Hepatocyte (in vitro differentiated cells): ENCODE measurements at regions not wholly inside any gene's neighbourhood (a gene's known extent, or its start where the extent isn't known, plus 50 kb on each side); places are given as distances from the start of the nearest gene placed in this dataset.

Source experiments
- DNase-seq: peaks from one replicate; pipeline ENCODE4 v3.0.0-alpha.2; 2016; ENCODE audit warnings: low spot score
- H2AFZ ChIP-seq: fragments of 200-600 bp; sonication (generic); 2 replicates; pipeline ENCODE4 v1.6.0; 2016; ENCODE audit warnings: antibody characterized with exemption, mild to moderate bottlenecking
- H3K27ac ChIP-seq: fragments of 200-600 bp; sonication (generic); 2 replicates; pipeline ENCODE4 v1.5.1; 2016; ENCODE audit warnings: mild to moderate bottlenecking
- H3K27me3 ChIP-seq: fragments of 200-600 bp; sonication (generic); 2 replicates; pipeline ENCODE4 v1.6.1; 2016
- H3K36me3 ChIP-seq: fragments of 200-600 bp; sonication (generic); replicated peaks from 2 replicates; pipeline ENCODE4 v1.5.1; 2016; ENCODE audit warnings: low read depth; ENCODE audit not compliant: insufficient read depth
- H3K4me1 ChIP-seq: fragments of 200-600 bp; sonication (generic); 2 replicates; pipeline ENCODE4 v1.5.1; 2016; ENCODE audit warnings: mild to moderate bottlenecking, moderate library complexity; ENCODE audit not compliant: insufficient read depth
- H3K4me2 ChIP-seq: fragments of 200-600 bp; sonication (generic); 2 replicates; pipeline ENCODE4 v1.6.0; 2016
- H3K4me3 ChIP-seq: fragments of 200-600 bp; sonication (generic); 2 replicates; pipeline ENCODE4 v1.5.1; 2016; ENCODE audit warnings: mild to moderate bottlenecking
- H3K79me2 ChIP-seq: fragments of 200-600 bp; sonication (generic); 2 replicates; pipeline ENCODE4 v1.6.0; 2017; ENCODE audit warnings: mild to moderate bottlenecking
- H3K9me2 ChIP-seq: fragments of 200-600 bp; sonication (generic); replicated peaks from 2 replicates; pipeline ENCODE4 v1.6.0; 2017; ENCODE audit warnings: mild to moderate bottlenecking; ENCODE audit not compliant: insufficient read depth
- H3K9me3 ChIP-seq: fragments of 200-600 bp; sonication (generic); 2 replicates; pipeline ENCODE4 v1.5.1; 2016; ENCODE audit warnings: low read depth, mild to moderate bottlenecking
- H4K20me1 ChIP-seq: fragments of 200-600 bp; sonication (generic); 2 replicates; pipeline ENCODE4 v1.6.0; 2016; ENCODE audit warnings: mild to moderate bottlenecking; ENCODE audit not compliant: insufficient read depth, poor library complexity, severe bottlenecking
- CTCF ChIP-seq: fragments of 200-600 bp; sonication (generic); IDR thresholded peaks from 2 replicates; pipeline ENCODE4 v1.5.1; 2016; ENCODE audit warnings: antibody characterized with exemption, mild to moderate bottlenecking; ENCODE audit not compliant: poor library complexity
- EZH2 ChIP-seq: fragments of 200-600 bp; sonication (generic); IDR thresholded peaks from 2 replicates; pipeline ENCODE4 v1.6.1; 2016; ENCODE audit warnings: antibody characterized with exemption, mild to moderate bottlenecking, borderline replicate concordance
- EZH2phosphoT487 ChIP-seq: fragments of 200-600 bp; sonication (generic); IDR thresholded peaks from one replicate; pipeline ENCODE4 v1.6.1; 2018; ENCODE audit warnings: antibody characterized with exemption, mild to moderate bottlenecking, low read depth, moderate library complexity; ENCODE audit not compliant: unreplicated experiment, severe bottlenecking
- WGBS: methylation state at CpG from one replicate; pipeline ENCODE4 v1.1.6; 2016; ENCODE audit warnings: low lambda C conversion rate; ENCODE audit errors: missing lambda C conversion rate; 5-methylcytosine and 5-hydroxymethylcytosine counted together

DNA sequence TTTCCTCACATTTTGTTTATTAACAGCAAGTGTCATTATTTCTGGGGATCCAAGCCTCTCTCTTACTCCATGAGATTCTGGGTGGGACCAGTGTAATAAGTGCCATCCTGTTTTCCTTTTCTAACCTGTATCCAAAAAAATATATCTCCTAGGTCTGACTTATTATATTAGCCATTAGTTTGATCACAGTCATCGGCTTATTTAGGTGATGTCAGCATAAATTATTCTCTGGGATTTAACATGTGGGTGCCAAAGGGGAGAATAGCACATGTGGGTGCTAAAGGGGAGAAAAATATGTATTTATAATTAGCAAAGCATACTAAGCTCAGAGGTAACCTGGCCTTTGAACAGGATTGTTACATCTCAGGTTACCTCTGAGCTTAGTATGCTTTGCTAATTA is 293.8 kb upstream of the SEMA3D start:
- Histone ChIP-seq H4K20me1 (no peaks in the 10 kb centered on the region), H3K4me2 (no peak overlapping the region), H3K79me2 (no peaks in the 10 kb centered on the region), H3K27ac (no peak overlapping the region), H3K4me3 (no peak overlapping the region), H3K9me2 (no peaks in the 10 kb centered on the region), H3K4me1 (no peaks in the 10 kb centered on the region), H3K9me3 (no peaks in the 10 kb centered on the region), H3K36me3 (no peaks in the 10 kb centered on the region), H2AFZ (no peak overlapping the region), H3K27me3 (no peaks in the 10 kb centered on the region)
- DNase-seq = no peak
- WGBS = 88% methylated on average over 1 of the region's 1 CpG
- no peak for TF ChIP-seq EZH2phosphoT487
- TF ChIP-seq EZH2 = no peak
- no peak for TF ChIP-seq CTCF

DNA sequence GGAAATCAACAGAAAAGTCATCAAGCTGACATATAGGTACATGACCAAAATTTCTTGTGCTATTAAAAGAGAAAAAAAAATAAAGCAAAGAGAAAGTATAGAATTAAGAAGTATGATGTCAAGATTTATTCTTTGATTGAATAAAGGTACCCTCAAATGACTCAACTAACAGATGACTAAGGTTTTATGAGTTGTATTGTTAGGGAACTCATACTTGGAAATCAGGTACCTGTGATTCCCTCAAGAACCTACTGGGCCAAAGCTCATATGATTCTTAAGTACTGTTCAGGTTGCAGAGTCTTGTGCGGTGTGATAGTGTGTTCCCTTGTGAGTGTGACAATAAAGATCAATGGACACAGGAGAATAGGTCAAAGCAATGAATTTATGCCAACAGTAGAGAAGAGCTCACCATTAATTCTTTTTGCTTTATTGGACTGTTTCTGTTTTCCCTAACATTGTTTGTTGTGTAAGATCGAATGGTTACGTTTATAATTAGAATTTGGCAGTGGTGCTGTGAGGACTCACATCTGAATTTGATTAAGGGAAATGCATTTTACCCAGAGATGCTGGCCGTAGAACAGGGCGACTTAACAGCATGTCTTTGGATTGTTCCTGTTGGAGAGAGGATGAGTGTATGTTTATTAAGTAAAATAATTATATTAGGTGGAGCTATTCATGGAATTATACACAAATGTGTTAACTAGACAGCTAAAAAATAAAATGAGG is 293.2 kb upstream of the SEMA3D start:
- DNase-seq = no peak
- TF ChIP-seq EZH2 (no peak), EZH2phosphoT487 (no peak), CTCF (no peak)

DNA sequence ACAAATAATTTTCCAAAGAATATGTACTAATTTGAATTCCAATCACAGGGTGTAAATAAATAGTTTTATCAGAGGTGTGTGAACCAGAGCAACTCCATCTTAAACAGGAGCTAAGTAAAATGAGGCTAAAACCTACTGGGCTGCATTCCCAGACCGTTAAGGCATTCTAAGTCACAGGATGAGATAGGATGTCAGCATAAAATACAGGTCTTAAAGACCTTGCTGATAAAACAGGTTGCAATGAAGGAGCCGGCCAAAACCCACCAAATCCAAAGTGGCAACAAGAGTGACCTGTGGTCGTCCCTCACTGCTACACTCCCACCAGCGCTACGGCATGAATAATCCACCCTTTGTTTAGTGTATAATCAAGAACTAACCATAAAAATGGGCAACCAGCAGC is 291.7 kb upstream of the SEMA3D start:
- H3K9me3 ChIP-seq = no peaks in the 10 kb centered on the region
- DNase-seq = no peak
- H3K79me2 ChIP-seq = no peaks in the 10 kb centered on the region
- no peak overlapping the region for H3K4me2 ChIP-seq
- no peaks in the 10 kb centered on the region for H3K27me3 ChIP-seq
- H3K4me3 ChIP-seq = no peak overlapping the region
- H3K27ac ChIP-seq = no peak overlapping the region
- no peaks in the 10 kb centered on the region for H3K36me3 ChIP-seq
- no peaks in the 10 kb centered on the region for H3K9me2 ChIP-seq
- no peak overlapping the region for H2AFZ ChIP-seq
- TF ChIP-seq CTCF = no peak
- TF ChIP-seq EZH2phosphoT487 = no peak
- TF ChIP-seq EZH2 = no peak
- WGBS = 67% methylated on average over 5 of the region's 5 CpGs
- H3K4me1 ChIP-seq = no peaks in the 10 kb centered on the region
- H4K20me1 ChIP-seq = no peaks in the 10 kb centered on the region

More for the DNA sequence above, 293.2 kb upstream of the SEMA3D start:
- no peak overlapping the region for H3K4me3 ChIP-seq
- H4K20me1 ChIP-seq = no peaks in the 10 kb centered on the region
- no peaks in the 10 kb centered on the region for H3K36me3 ChIP-seq
- H3K9me2 ChIP-seq = no peaks in the 10 kb centered on the region
- no peaks in the 10 kb centered on the region for H3K4me1 ChIP-seq
- 48% methylated on average over 5 of the region's 5 CpGs for WGBS
- no peaks in the 10 kb centered on the region for H3K9me3 ChIP-seq
- H3K27ac ChIP-seq = no peak overlapping the region
- no peaks in the 10 kb centered on the region for H3K79me2 ChIP-seq
- H3K4me2 ChIP-seq = no peak overlapping the region
- H3K27me3 ChIP-seq = no peaks in the 10 kb centered on the region
- no peak overlapping the region for H2AFZ ChIP-seq
